Neutrophil (primary cell): ENCODE measurements at regions not wholly inside any gene's neighbourhood (a gene's known extent, or its start where the extent isn't known, plus 50 kb on each side); places are given as distances from the start of the nearest gene placed in this dataset.

Experiments
- H3K27ac ChIP-seq: fragments of 200-600 bp; sonication (generic); 2 replicates; pipeline ENCODE4 v1.5.1; 2016; ENCODE audit warnings: mild to moderate bottlenecking, moderate library complexity
- H3K27me3 ChIP-seq: fragments of 200-600 bp; sonication (generic); 2 replicates; pipeline ENCODE4 v1.6.0; 2016; ENCODE audit warnings: mild to moderate bottlenecking
- H3K36me3 ChIP-seq: fragments of 200-600 bp; sonication (generic); 2 replicates; pipeline ENCODE4 v1.5.1; 2017
- H3K4me1 ChIP-seq, 2 experiments: fragments of 200-600 bp in 1 of 2; sonication (generic) in 1 of 2; 1 replicate in 1 of 2; 2 replicates in 1 of 2; pipeline versions ENCODE4 v1.5.1 to v1.6.1; 2013 to 2016; ENCODE audit warnings: low read depth in 1 of 2, low read length in 1 of 2, mild to moderate bottlenecking in 1 of 2, moderate library complexity in 1 of 2; ENCODE audit not compliant: control insufficient read depth in 1 of 2, insufficient read depth in 1 of 2
- H3K4me3 ChIP-seq, 2 experiments: fragments of 200-600 bp in 1 of 2; sonication (generic) in 1 of 2; 1 replicate in 1 of 2; 2 replicates in 1 of 2; pipeline ENCODE4 v1.5.1; 2013 to 2016; ENCODE audit warnings: low read depth in 1 of 2, low read length in 1 of 2, mild to moderate bottlenecking in 1 of 2, moderate library complexity in 1 of 2
- H3K9me3 ChIP-seq: fragments of 200-600 bp; sonication (generic); 2 replicates; pipeline ENCODE4 v1.5.1; 2016
- CTCF ChIP-seq: fragments of 200-600 bp; sonication (generic); IDR thresholded peaks from 2 replicates; pipeline ENCODE4 v1.5.1; 2016; ENCODE audit warnings: antibody characterized with exemption

GRCh38 chr1:194176212-194176611, 989.8 kb upstream of the B3GALT2 start:
- H3K4me3 ChIP-seq = no peak overlapping the region
- no peak for TF ChIP-seq CTCF
- H3K36me3 ChIP-seq = no peaks in the 10 kb centered on the region
- H3K4me1 ChIP-seq = no peaks in the 10 kb centered on the region
- no peak overlapping the region for H3K27ac ChIP-seq
- no peaks in the 10 kb centered on the region for H3K9me3 ChIP-seq
- H3K27me3 ChIP-seq = no peaks in the 10 kb centered on the region

GRCh38 chr1:194175251-194175650, 988.8 kb upstream of the B3GALT2 start:
- Histone ChIP-seq H3K27ac (no peak overlapping the region), H3K27me3 (no peaks in the 10 kb centered on the region), H3K36me3 (no peaks in the 10 kb centered on the region), H3K9me3 (no peaks in the 10 kb centered on the region), H3K4me3 (no peak overlapping the region), H3K4me1 (no peaks in the 10 kb centered on the region)
- TF ChIP-seq CTCF = no peak

GRCh38 chr1:194174528-194174927, 988.1 kb upstream of the B3GALT2 start:
- TF ChIP-seq CTCF = no peak

GRCh38 chr1:194171596-194171995, 985.2 kb upstream of the B3GALT2 start:
- no peaks in the 10 kb centered on the region for H3K4me1 ChIP-seq
- no peaks in the 10 kb centered on the region for H3K27me3 ChIP-seq
- H3K27ac ChIP-seq = no peak overlapping the region
- no peaks in the 10 kb centered on the region for H3K9me3 ChIP-seq
- H3K4me3 ChIP-seq = no peak overlapping the region
- H3K36me3 ChIP-seq = no peaks in the 10 kb centered on the region
- TF ChIP-seq CTCF = no peak

More at GRCh38 chr1:194174528-194174927, 988.1 kb upstream of the B3GALT2 start:
- Histone ChIP-seq H3K4me1 (no peaks in the 10 kb centered on the region), H3K9me3 (no peaks in the 10 kb centered on the region), H3K4me3 (no peak overlapping the region), H3K36me3 (no peaks in the 10 kb centered on the region), H3K27me3 (no peaks in the 10 kb centered on the region), H3K27ac (no peak overlapping the region)

- Histone ChIP-seq H3K4me1 (no peaks in the 10 kb centered on the region), H3K9me3 (no peaks in the 10 kb centered on the region), H3K36me3 (no peaks in the 10 kb centered on the region), H3K27ac (no peak overlapping the region), H3K27me3 (no peaks in the 10 kb centered on the region), H3K4me3 (no peak overlapping the region)
- no peak for TF ChIP-seq CTCF
Measured at GRCh38 chr1:194167956-194168640, 981.7 kb upstream of the B3GALT2 start.
